Loucy (cell line): ENCODE measurements at regions not wholly inside any gene's neighbourhood (a gene's known extent, or its start where the extent isn't known, plus 50 kb on each side); places are given as distances from the start of the nearest gene placed in this dataset.

Experiments used
- H2AFZ ChIP-seq: fragments of 200-600 bp; sonication (generic); 2 replicates; pipeline ENCODE4 v1.6.0; 2016; ENCODE audit warnings: antibody characterized with exemption, mild to moderate bottlenecking, low read length, moderate library complexity
- H3F3A ChIP-seq: fragments of 200-600 bp; 2 replicates; pipeline ENCODE4 v1.6.0; 2016; ENCODE audit warnings: antibody characterized with exemption, low read depth, mild to moderate bottlenecking
- H3K27me3 ChIP-seq: fragments of 200-600 bp; sonication (generic); 2 replicates; pipeline ENCODE4 v1.6.1; 2014; ENCODE audit warnings: low read length, mild to moderate bottlenecking; ENCODE audit not compliant: insufficient read depth, poor library complexity, severe bottlenecking
- H3K36me3 ChIP-seq: fragments of 200-600 bp; sonication (generic); 2 replicates; pipeline ENCODE4 v1.6.1; 2016; ENCODE audit warnings: low read length; ENCODE audit not compliant: insufficient read depth
- H3K4me1 ChIP-seq: fragments of 200-600 bp; sonication (generic); 2 replicates; pipeline ENCODE4 v1.5.1; 2014; ENCODE audit warnings: low read length, mild to moderate bottlenecking; ENCODE audit not compliant: insufficient read depth, poor library complexity, severe bottlenecking
- H3K4me2 ChIP-seq: fragments of 200-600 bp; sonication (generic); 2 replicates; pipeline ENCODE4 v1.6.0; 2014; ENCODE audit warnings: antibody characterized with exemption, low read length, low read depth, mild to moderate bottlenecking; ENCODE audit not compliant: poor library complexity, severe bottlenecking
- H3K4me3 ChIP-seq: fragments of 200-600 bp; sonication (generic); 2 replicates; pipeline ENCODE4 v1.5.1; 2014; ENCODE audit warnings: low read length, mild to moderate bottlenecking, mixed read lengths; ENCODE audit not compliant: poor library complexity, severe bottlenecking
- H3K79me2 ChIP-seq: fragments of 200-600 bp; sonication (generic); 2 replicates; pipeline ENCODE4 v1.6.1; 2014; ENCODE audit warnings: low read length; ENCODE audit not compliant: insufficient read depth
- H3K9ac ChIP-seq: fragments of 200-600 bp; sonication (generic); 2 replicates; pipeline ENCODE4 v1.6.0; 2014; ENCODE audit warnings: mild to moderate bottlenecking, low read depth, low read length, moderate library complexity; ENCODE audit not compliant: poor library complexity, severe bottlenecking
- H3K9me2 ChIP-seq: fragments of 200-600 bp; sonication (generic); replicated peaks from 2 replicates; pipeline ENCODE4 v1.6.1; 2016; ENCODE audit warnings: low read depth, low read length, mixed read lengths
- H3K9me3 ChIP-seq: fragments of 200-600 bp; sonication (generic); 2 replicates; pipeline ENCODE4 v1.6.1; 2014; ENCODE audit warnings: mild to moderate bottlenecking, antibody characterized with exemption, low read length, low read depth; ENCODE audit not compliant: insufficient read depth
- H4K20me1 ChIP-seq: fragments of 200-600 bp; sonication (generic); 2 replicates; pipeline ENCODE4 v1.6.0; 2014; ENCODE audit warnings: antibody characterized with exemption, low read length, mild to moderate bottlenecking; ENCODE audit not compliant: insufficient read depth, poor library complexity, severe bottlenecking
- EZH2phosphoT487 ChIP-seq: fragments of 200-600 bp; IDR thresholded peaks from 2 replicates; pipeline ENCODE4 v1.6.1; 2018; ENCODE audit warnings: antibody characterized with exemption, mild to moderate bottlenecking, moderate library complexity, borderline replicate concordance
- TF ChIP-seq, protein P1 (sequence below): fragments of 200-600 bp; sonication (generic); conservative IDR thresholded peaks from 2 replicates; pipeline ENCODE4 v1.5.1; 2014; ENCODE audit warnings: mild to moderate bottlenecking, antibody characterized with exemption, low read length

DNA sequence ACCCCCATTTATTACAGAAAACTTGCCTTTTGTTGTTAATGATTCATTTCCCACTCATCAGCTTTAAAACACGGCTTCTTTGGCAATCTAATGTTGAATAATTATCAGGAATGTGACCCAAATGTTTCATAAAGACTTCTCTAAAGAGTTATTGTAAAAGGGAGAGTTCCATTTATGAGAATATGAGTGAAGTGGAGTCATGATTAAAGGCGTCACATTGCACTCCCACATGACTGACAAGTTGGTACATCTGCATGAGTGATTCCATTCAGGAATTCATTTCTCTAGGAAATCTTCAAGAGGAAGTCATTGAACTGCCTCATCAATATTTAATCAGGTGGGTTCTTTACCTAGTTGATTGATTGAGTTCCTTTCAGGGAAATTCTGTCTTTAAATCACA lies 184.8 kb downstream of the LNPK start:
- Histone ChIP-seq H3F3A (no peaks in the 10 kb centered on the region), H3K9me2 (no peaks in the 10 kb centered on the region), H3K27me3 (peaks cover 5% of the 10 kb centered on the region), H3K36me3 (no peaks in the 10 kb centered on the region), H3K9me3 (0 out of 2 replicates have a peak, but pooled peaks cover 3% of the 10 kb centered on the region), H3K4me1 (no peaks in the 10 kb centered on the region), H3K4me2 (no peak overlapping the region), H3K79me2 (no peaks in the 10 kb centered on the region), H3K4me3 (no peak overlapping the region), H2AFZ (no peak overlapping the region), H3K9ac (no peak overlapping the region), H4K20me1 (no peaks in the 10 kb centered on the region)
- no peak for TF ChIP-seq EZH2phosphoT487
- TF ChIP-seq, protein P1, sequence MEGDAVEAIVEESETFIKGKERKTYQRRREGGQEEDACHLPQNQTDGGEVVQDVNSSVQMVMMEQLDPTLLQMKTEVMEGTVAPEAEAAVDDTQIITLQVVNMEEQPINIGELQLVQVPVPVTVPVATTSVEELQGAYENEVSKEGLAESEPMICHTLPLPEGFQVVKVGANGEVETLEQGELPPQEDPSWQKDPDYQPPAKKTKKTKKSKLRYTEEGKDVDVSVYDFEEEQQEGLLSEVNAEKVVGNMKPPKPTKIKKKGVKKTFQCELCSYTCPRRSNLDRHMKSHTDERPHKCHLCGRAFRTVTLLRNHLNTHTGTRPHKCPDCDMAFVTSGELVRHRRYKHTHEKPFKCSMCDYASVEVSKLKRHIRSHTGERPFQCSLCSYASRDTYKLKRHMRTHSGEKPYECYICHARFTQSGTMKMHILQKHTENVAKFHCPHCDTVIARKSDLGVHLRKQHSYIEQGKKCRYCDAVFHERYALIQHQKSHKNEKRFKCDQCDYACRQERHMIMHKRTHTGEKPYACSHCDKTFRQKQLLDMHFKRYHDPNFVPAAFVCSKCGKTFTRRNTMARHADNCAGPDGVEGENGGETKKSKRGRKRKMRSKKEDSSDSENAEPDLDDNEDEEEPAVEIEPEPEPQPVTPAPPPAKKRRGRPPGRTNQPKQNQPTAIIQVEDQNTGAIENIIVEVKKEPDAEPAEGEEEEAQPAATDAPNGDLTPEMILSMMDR, result no peak

DNA sequence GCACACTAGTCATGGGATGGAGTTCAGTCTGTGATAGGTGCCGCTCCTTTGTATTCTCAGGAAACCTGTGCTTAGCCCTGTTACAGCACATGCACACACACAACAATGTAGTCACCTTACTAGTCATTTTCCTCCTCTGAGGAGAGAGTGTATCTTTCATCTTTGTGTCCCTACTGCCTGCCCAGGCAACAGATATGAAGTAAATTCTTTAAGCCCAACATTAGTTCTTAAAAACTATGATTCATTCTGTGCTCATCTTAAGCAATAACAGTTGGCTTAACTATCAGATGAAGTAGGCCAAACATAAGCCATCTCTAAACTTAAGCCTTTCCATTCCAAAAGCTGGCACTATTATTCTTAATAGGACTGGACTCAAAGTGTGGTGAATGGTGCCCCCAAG lies 186.5 kb downstream of the LNPK start:
- Histone ChIP-seq H3K4me2 (no peak overlapping the region), H3K4me1 (no peaks in the 10 kb centered on the region), H3K36me3 (no peaks in the 10 kb centered on the region), H4K20me1 (no peaks in the 10 kb centered on the region), H3K9me3 (0 out of 2 replicates have a peak, but pooled peaks cover 3% of the 10 kb centered on the region), H3K79me2 (no peaks in the 10 kb centered on the region), H3K4me3 (no peak overlapping the region), H3K9me2 (no peaks in the 10 kb centered on the region), H3F3A (no peaks in the 10 kb centered on the region), H3K9ac (no peak overlapping the region), H2AFZ (no peak overlapping the region), H3K27me3 (peaks cover 5% of the 10 kb centered on the region)
- TF ChIP-seq, protein P1, result no peak
- TF ChIP-seq EZH2phosphoT487, result no peak

DNA sequence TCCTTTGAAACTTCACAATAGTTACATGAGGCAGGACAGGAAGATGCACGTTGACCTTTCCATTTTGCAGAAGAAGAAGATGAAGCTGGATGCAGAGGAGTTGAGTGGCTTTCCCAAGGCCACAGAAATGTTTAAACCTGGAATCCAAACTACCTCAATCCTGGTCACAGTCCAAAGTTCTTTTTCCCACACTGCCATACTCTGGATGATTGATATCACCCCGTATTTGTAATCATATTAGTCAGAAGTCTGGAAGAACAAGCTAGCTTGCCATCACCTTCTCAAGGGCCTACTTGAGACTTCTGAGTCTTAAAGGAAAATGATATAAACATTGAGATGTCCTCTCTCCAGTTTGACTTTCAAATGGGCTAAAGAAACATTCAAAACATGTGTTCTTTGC lies 190.1 kb downstream of the LNPK start:
- no peak for TF ChIP-seq EZH2phosphoT487
- TF ChIP-seq, protein P1, result no peak
- no peaks in the 10 kb centered on the region for H3K27me3 ChIP-seq
- no peaks in the 10 kb centered on the region for H4K20me1 ChIP-seq
- H3K4me1 ChIP-seq, result no peaks in the 10 kb centered on the region
- H3K79me2 ChIP-seq, result no peaks in the 10 kb centered on the region
- no peaks in the 10 kb centered on the region for H3F3A ChIP-seq
- H3K9ac ChIP-seq, result no peak overlapping the region
- H3K9me3 ChIP-seq, result 0 out of 2 replicates have a peak, but pooled peaks cover 3% of the 10 kb centered on the region
- no peak overlapping the region for H3K4me3 ChIP-seq
- no peaks in the 10 kb centered on the region for H3K9me2 ChIP-seq
- no peak overlapping the region for H2AFZ ChIP-seq
- H3K4me2 ChIP-seq, result no peak overlapping the region
- H3K36me3 ChIP-seq, result no peaks in the 10 kb centered on the region
